DND-41 (cell line): ENCODE measurements at regions not wholly inside any gene's neighbourhood (a gene's known extent, or its start where the extent isn't known, plus 50 kb on each side); places are given as distances from the start of the nearest gene placed in this dataset.

ENCODE experiments used
- ATAC-seq: fragments of 200-7000 bp; cut with Tn5 transposase; 3 replicates; pipeline ENCODE4 v1.9.1; 2021; ENCODE audit warnings: low read depth; ENCODE audit not compliant: insufficient read depth
- DNase-seq: peaks from one replicate; pipeline ENCODE4 v3.0.0-alpha.2; 2020
- H2AFZ ChIP-seq: 2 replicates; pipeline ENCODE4 v1.6.0; 2012; ENCODE audit warnings: low read depth, low read length
- H3K27ac ChIP-seq: 2 replicates; pipeline ENCODE4 v1.5.1; 2012; ENCODE audit warnings: low read length, inconsistent platforms
- H3K27me3 ChIP-seq: fragments of 200-600 bp; sonication (generic); 2 replicates; pipeline ENCODE4 v1.6.0; 2012; ENCODE audit warnings: low read length, mild to moderate bottlenecking, inconsistent platforms; ENCODE audit not compliant: insufficient read depth, poor library complexity
- H3K36me3 ChIP-seq: 2 replicates; pipeline ENCODE4 v1.5.1; 2012; ENCODE audit warnings: low read length, inconsistent platforms; ENCODE audit not compliant: insufficient read depth
- H3K4me1 ChIP-seq: 2 replicates; pipeline ENCODE4 v1.5.1; 2012; ENCODE audit warnings: mild to moderate bottlenecking, low read length; ENCODE audit not compliant: insufficient read depth
- H3K4me2 ChIP-seq: 2 replicates; pipeline ENCODE4 v1.6.0; 2012; ENCODE audit warnings: mild to moderate bottlenecking, moderate library complexity, low read length, inconsistent platforms; ENCODE audit not compliant: insufficient read depth
- H3K4me3 ChIP-seq, 2 experiments: fragments of 200-600 bp in 1 of 2; shearing (Covaris generic) in 1 of 2; 2 replicates each; pipeline ENCODE4 v1.5.1; 2012 to 2016; ENCODE audit warnings: inconsistent platforms in 2 of 2, low read length in 2 of 2, mild to moderate bottlenecking in 2 of 2, low read depth in 1 of 2, moderate library complexity in 1 of 2
- H3K79me2 ChIP-seq: 2 replicates; pipeline ENCODE4 v1.6.0; 2012; ENCODE audit warnings: low read length, inconsistent platforms; ENCODE audit not compliant: insufficient read depth
- H3K9ac ChIP-seq: 2 replicates; pipeline ENCODE4 v1.6.0; 2012; ENCODE audit warnings: low read depth, mild to moderate bottlenecking, inconsistent platforms, low read length, moderate library complexity
- H3K9me3 ChIP-seq: 2 replicates; pipeline ENCODE4 v1.5.1; 2012; ENCODE audit warnings: low read length, moderate library complexity, mild to moderate bottlenecking, inconsistent platforms; ENCODE audit not compliant: insufficient read depth, severe bottlenecking
- H4K20me1 ChIP-seq: 2 replicates; pipeline ENCODE4 v1.6.0; 2012; ENCODE audit warnings: low read length; ENCODE audit not compliant: insufficient read depth
- CTCF ChIP-seq: IDR thresholded peaks from 2 replicates; pipeline ENCODE4 v1.5.1; 2012; ENCODE audit warnings: borderline replicate concordance, low read length, moderate library complexity, mild to moderate bottlenecking; ENCODE audit not compliant: poor library complexity, severe bottlenecking; ENCODE audit errors: extremely low read depth
- EZH2 ChIP-seq: IDR thresholded peaks from 3 replicates; pipeline ENCODE4 v1.6.1; 2012; ENCODE audit warnings: borderline replicate concordance, low read depth, mild to moderate bottlenecking, moderate library complexity, low read length, inconsistent platforms; ENCODE audit not compliant: severe bottlenecking

- Histone ChIP-seq H3K9me3 (no peaks in the 10 kb centered on the region), H3K36me3 (no peaks in the 10 kb centered on the region), H3K27me3 (no peaks in the 10 kb centered on the region), H3K4me2 (no peak overlapping the region), H3K4me1 (peaks cover 13% of the 10 kb centered on the region), H3K4me3 (no peak overlapping the region), H2AFZ (no peak overlapping the region), H4K20me1 (no peaks in the 10 kb centered on the region), H3K9ac (no peak overlapping the region), H3K79me2 (no peaks in the 10 kb centered on the region), H3K27ac (no peak overlapping the region)
- DNase-seq (no peak), ATAC-seq (no peak)
- no peak for TF ChIP-seq CTCF
- no peak for TF ChIP-seq EZH2
Observed at GRCh38 chr12:123038966-123039365, 58.5 kb downstream of the ARL6IP4 start.

- Histone ChIP-seq H3K27me3 (no peaks in the 10 kb centered on the region), H3K27ac (no peak overlapping the region), H3K4me3 (no peak overlapping the region), H4K20me1 (no peaks in the 10 kb centered on the region), H3K4me1 (peaks cover 13% of the 10 kb centered on the region), H3K9ac (no peak overlapping the region), H3K4me2 (no peak overlapping the region), H2AFZ (no peak overlapping the region), H3K9me3 (no peaks in the 10 kb centered on the region), H3K79me2 (no peaks in the 10 kb centered on the region), H3K36me3 (no peaks in the 10 kb centered on the region)
- TF ChIP-seq EZH2: no peak
- no peak for TF ChIP-seq CTCF
- no peak for ATAC-seq
- DNase-seq: no peak
Observed at GRCh38 chr12:123038486-123038885, 58.0 kb downstream of the ARL6IP4 start.

- H3K36me3 ChIP-seq: no peaks in the 10 kb centered on the region
- H3K27ac ChIP-seq: no peak overlapping the region
- DNase-seq: no peak
- ATAC-seq: no peak
- no peaks in the 10 kb centered on the region for H3K9me3 ChIP-seq
- no peak overlapping the region for H3K4me3 ChIP-seq
- no peak for TF ChIP-seq EZH2
- no peak for TF ChIP-seq CTCF
- no peaks in the 10 kb centered on the region for H4K20me1 ChIP-seq
- no peak overlapping the region for H2AFZ ChIP-seq
- H3K4me1 ChIP-seq: peaks cover 12% of the 10 kb centered on the region
- no peak overlapping the region for H3K4me2 ChIP-seq
- H3K27me3 ChIP-seq: no peaks in the 10 kb centered on the region
- H3K79me2 ChIP-seq: no peaks in the 10 kb centered on the region
- H3K9ac ChIP-seq: no peak overlapping the region
Observed at GRCh38 chr12:123037791-123038190, 57.3 kb downstream of the ARL6IP4 start.

DNA sequence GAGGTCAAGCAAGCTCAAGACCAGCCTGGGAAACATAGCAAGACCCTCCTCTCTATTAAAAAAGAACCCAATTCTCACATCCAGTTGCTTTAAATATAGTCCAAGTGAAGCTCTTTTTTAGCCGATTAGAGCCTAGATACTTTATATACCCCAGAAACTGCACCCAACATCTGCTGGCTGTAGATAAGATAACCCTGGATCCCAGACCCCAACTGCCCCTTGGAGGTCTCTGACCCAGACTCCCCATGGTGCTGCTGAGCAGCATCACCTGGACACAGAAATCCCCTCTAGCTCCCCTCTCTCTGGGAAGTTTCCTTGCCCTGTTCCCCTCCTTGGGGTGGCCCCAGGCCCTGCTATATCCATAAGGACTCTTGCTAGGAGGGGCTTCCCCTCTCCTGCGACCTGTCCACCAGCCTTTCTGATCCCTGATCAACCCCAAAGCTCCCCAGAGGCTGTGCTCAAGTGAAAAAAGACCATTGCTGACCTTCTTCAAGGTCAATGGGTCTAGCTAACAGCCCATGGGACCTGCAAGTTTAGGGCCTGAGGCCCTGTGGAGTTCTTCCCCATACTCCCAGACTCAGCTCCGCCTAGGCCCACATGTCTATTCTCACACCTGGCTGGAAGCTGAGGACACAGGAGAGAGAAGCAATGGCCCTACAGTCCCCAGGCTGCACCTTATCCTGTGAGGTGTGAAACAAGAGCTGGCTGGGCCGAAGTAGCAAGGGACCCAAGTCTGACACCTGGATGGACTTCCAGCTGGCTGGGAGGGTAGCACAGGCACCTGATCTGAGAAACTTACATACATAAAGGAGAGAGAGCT lies 56.2 kb downstream of the ARL6IP4 start:
- Histone ChIP-seq H3K4me2 (no peak overlapping the region), H3K9me3 (no peaks in the 10 kb centered on the region), H3K36me3 (no peaks in the 10 kb centered on the region), H3K27me3 (no peaks in the 10 kb centered on the region), H3K79me2 (no peaks in the 10 kb centered on the region), H3K9ac (no peak overlapping the region), H3K4me1 (peaks cover 12% of the 10 kb centered on the region), H3K27ac (no peak overlapping the region), H3K4me3 (no peak overlapping the region), H4K20me1 (no peaks in the 10 kb centered on the region), H2AFZ (no peak overlapping the region)
- DNase-seq (no peak), ATAC-seq (no peak)
- no peak for TF ChIP-seq CTCF
- no peak for TF ChIP-seq EZH2
